Parathyroid adenoma (tissue), 2 donors: ENCODE measurements at regions not wholly inside any gene's neighbourhood (a gene's known extent, or its start where the extent isn't known, plus 50 kb on each side); places are given as distances from the start of the nearest gene placed in this dataset.

ENCODE experiments used
- H2AFZ ChIP-seq: fragments of 300-600 bp; sonication (generic); one replicate; pipeline ENCODE4 v1.7.0; 2017; ENCODE audit warnings: antibody characterized with exemption, mild to moderate bottlenecking
- H3K27ac ChIP-seq: fragments of 300-600 bp; sonication (generic); one replicate; pipeline ENCODE4 v1.7.0; 2017
- H3K27me3 ChIP-seq: fragments of 300-600 bp; sonication (generic); one replicate; pipeline ENCODE4 v1.7.0; 2017; ENCODE audit warnings: low read length; ENCODE audit not compliant: control insufficient read depth, insufficient read depth
- H3K36me3 ChIP-seq: fragments of 300-600 bp; sonication (generic); one replicate; pipeline ENCODE4 v1.7.0; 2017; ENCODE audit warnings: low read length; ENCODE audit not compliant: control insufficient read depth, insufficient read depth
- H3K4me1 ChIP-seq: fragments of 300-600 bp; sonication (generic); one replicate; pipeline ENCODE4 v1.7.0; 2017; ENCODE audit warnings: control low read depth
- H3K4me2 ChIP-seq: fragments of 300-600 bp; sonication (generic); one replicate; pipeline ENCODE4 v1.7.0; 2017; ENCODE audit warnings: low read length
- H3K4me3 ChIP-seq: fragments of 300-600 bp; sonication (generic); one replicate; pipeline ENCODE4 v1.7.0; 2017; ENCODE audit warnings: low read depth, low read length
- H3K79me2 ChIP-seq: fragments of 300-600 bp; sonication (generic); one replicate; pipeline ENCODE4 v1.7.0; 2017; ENCODE audit warnings: control low read depth
- H3K9ac ChIP-seq: fragments of 300-600 bp; sonication (generic); one replicate; pipeline ENCODE4 v1.7.0; 2017; ENCODE audit warnings: mild to moderate bottlenecking
- H3K9me3 ChIP-seq: fragments of 300-600 bp; sonication (generic); one replicate; pipeline ENCODE4 v1.7.0; 2017; ENCODE audit warnings: low read length; ENCODE audit not compliant: control insufficient read depth
- CTCF ChIP-seq: fragments of 300-600 bp; sonication (generic); IDR thresholded peaks from one replicate; pipeline ENCODE4 v1.7.0; 2017; ENCODE audit warnings: antibody characterized with exemption, mild to moderate bottlenecking
- donor health status: primary hyperparathyroidism.

GRCh38 chr5:167593329-167594060 is 698.0 kb upstream of the WWC1 start:
- Histone ChIP-seq H3K9ac (no peak overlapping the region), H3K79me2 (no peaks in the 10 kb centered on the region), H3K4me1 (no peaks in the 10 kb centered on the region), H3K9me3 (no peaks in the 10 kb centered on the region), H3K4me3 (no peak overlapping the region), H3K4me2 (no peak overlapping the region), H3K27me3 (no peaks in the 10 kb centered on the region), H3K36me3 (no peaks in the 10 kb centered on the region), H2AFZ (no peak overlapping the region), H3K27ac (no peak overlapping the region)
- TF ChIP-seq CTCF, result no peak

- Histone ChIP-seq H3K36me3 (no peaks in the 10 kb centered on the region), H3K9me3 (no peaks in the 10 kb centered on the region), H3K79me2 (no peaks in the 10 kb centered on the region), H3K4me3 (no peak overlapping the region), H2AFZ (no peak overlapping the region), H3K9ac (no peak overlapping the region), H3K4me1 (no peaks in the 10 kb centered on the region), H3K27me3 (no peaks in the 10 kb centered on the region), H3K4me2 (no peak overlapping the region), H3K27ac (no peak overlapping the region)
- TF ChIP-seq CTCF, result no peak
Measured at GRCh38 chr5:167594061-167594435, 697.4 kb upstream of the WWC1 start.

GRCh38 chr5:167594750-167595149 is 696.7 kb upstream of the WWC1 start:
- Histone ChIP-seq H3K27ac (no peak overlapping the region), H3K27me3 (no peaks in the 10 kb centered on the region), H3K4me3 (no peak overlapping the region), H2AFZ (no peak overlapping the region), H3K36me3 (no peaks in the 10 kb centered on the region), H3K79me2 (no peaks in the 10 kb centered on the region), H3K4me1 (no peaks in the 10 kb centered on the region), H3K4me2 (no peak overlapping the region), H3K9me3 (no peaks in the 10 kb centered on the region), H3K9ac (no peak overlapping the region)
- no peak for TF ChIP-seq CTCF

- no peaks in the 10 kb centered on the region for H3K36me3 ChIP-seq
- H3K79me2 ChIP-seq, result no peaks in the 10 kb centered on the region
- no peak for TF ChIP-seq CTCF
- no peak overlapping the region for H3K27ac ChIP-seq
- no peak overlapping the region for H3K9ac ChIP-seq
- H3K27me3 ChIP-seq, result no peaks in the 10 kb centered on the region
- no peaks in the 10 kb centered on the region for H3K9me3 ChIP-seq
- H3K4me2 ChIP-seq, result no peak overlapping the region
- no peaks in the 10 kb centered on the region for H3K4me1 ChIP-seq
- no peak overlapping the region for H3K4me3 ChIP-seq
- no peak overlapping the region for H2AFZ ChIP-seq
Measured at GRCh38 chr5:167595196-167595595, 696.2 kb upstream of the WWC1 start.

- no peaks in the 10 kb centered on the region for H3K36me3 ChIP-seq
- TF ChIP-seq CTCF, result no peak
- H3K4me1 ChIP-seq, result no peaks in the 10 kb centered on the region
- H2AFZ ChIP-seq, result no peak overlapping the region
- no peaks in the 10 kb centered on the region for H3K79me2 ChIP-seq
- no peak overlapping the region for H3K4me3 ChIP-seq
- H3K27ac ChIP-seq, result no peak overlapping the region
- H3K9ac ChIP-seq, result no peak overlapping the region
- H3K9me3 ChIP-seq, result no peaks in the 10 kb centered on the region
- no peak overlapping the region for H3K4me2 ChIP-seq
- no peaks in the 10 kb centered on the region for H3K27me3 ChIP-seq
Measured at GRCh38 chr5:167598166-167598565, 693.3 kb upstream of the WWC1 start.
